Anterior cingulate cortex (tissue), 58 donors: ENCODE measurements at regions not wholly inside any gene's neighbourhood (a gene's known extent, or its start where the extent isn't known, plus 50 kb on each side); places are given as distances from the start of the nearest gene placed in this dataset.
"Not testable (repeated sequence)": the region's sequence is repeated elsewhere in the genome, so short reads cannot be mapped to it uniquely, and the experiment has no call there.

ENCODE experiments used
- DNase-seq, 58 donors: peaks; one replicate each; lab custom pipeline; 2025; lab: John Stamatoyannopoulos, UW

- DNase-seq: no peak
Observed at GRCh38 chr3:43236008-43236407, 50.3 kb upstream of the SNRK start.

GRCh38 chr3:43233062-43233461 lies 53.3 kb upstream of the SNRK start:
- DNase-seq: no peak

- no peak for DNase-seq
Observed at GRCh38 chr3:43231276-43232000, 54.9 kb upstream of the SNRK start.

- DNase-seq: not testable (repeated sequence)
Observed at GRCh38 chr3:43229865-43230264, 56.5 kb upstream of the SNRK start.

- DNase-seq: not testable (repeated sequence)
Observed at GRCh38 chr3:43227685-43228084, 58.7 kb upstream of the SNRK start.

- DNase-seq: no peak
Observed at GRCh38 chr3:43224405-43225073, 61.8 kb upstream of the SNRK start.

GRCh38 chr3:43223670-43224364 lies 62.5 kb upstream of the SNRK start:
- no peak for DNase-seq

GRCh38 chr3:43222590-43222989 lies 63.8 kb upstream of the SNRK start:
- no peak for DNase-seq

- DNase-seq: no peak
Observed at GRCh38 chr3:43221076-43221475, 65.3 kb upstream of the SNRK start.

GRCh38 chr3:43219616-43220015 lies 66.7 kb upstream of the SNRK start:
- DNase-seq: no peak

GRCh38 chr3:43218921-43219320 lies 67.4 kb upstream of the SNRK start:
- no peak for DNase-seq

GRCh38 chr3:43218156-43218555 lies 68.2 kb upstream of the SNRK start:
- DNase-seq: no peak

- no peak for DNase-seq
Observed at GRCh38 chr3:43217633-43218032, 68.7 kb upstream of the SNRK start.

GRCh38 chr3:43217206-43217605 lies 69.1 kb upstream of the SNRK start:
- DNase-seq: no peak

- no peak for DNase-seq
Observed at GRCh38 chr3:43215663-43216275, 70.6 kb upstream of the SNRK start.

GRCh38 chr3:43215138-43215537 lies 71.2 kb upstream of the SNRK start:
- no peak for DNase-seq

- no peak for DNase-seq
Observed at GRCh38 chr3:43214616-43215015, 71.7 kb upstream of the SNRK start.

- DNase-seq: no peak
Observed at GRCh38 chr3:43213631-43214030, 72.7 kb upstream of the SNRK start.

- no peak for DNase-seq
Observed at GRCh38 chr3:43212914-43213611, 73.3 kb upstream of the SNRK start.

GRCh38 chr3:43211681-43212080 lies 74.7 kb upstream of the SNRK start:
- DNase-seq: no peak
